Karpas-422 (cell line): ENCODE measurements at regions not wholly inside any gene's neighbourhood (a gene's known extent, or its start where the extent isn't known, plus 50 kb on each side); places are given as distances from the start of the nearest gene placed in this dataset.

Source experiments
- DNase-seq: peaks from one replicate; pipeline ENCODE4 v3.0.0-alpha.2; 2015
- H2AFZ ChIP-seq: fragments of 200-600 bp; sonication (generic); 2 replicates; pipeline ENCODE4 v1.6.1; 2014; ENCODE audit warnings: antibody characterized with exemption, low read length, mixed read lengths
- H3K27ac ChIP-seq: fragments of 200-600 bp; sonication (generic); 2 replicates; pipeline ENCODE4 v1.5.1; 2014; ENCODE audit warnings: mild to moderate bottlenecking, low read length, moderate library complexity
- H3K27me3 ChIP-seq: fragments of 200-600 bp; sonication (generic); 2 replicates; pipeline ENCODE4 v1.6.1; 2014; ENCODE audit warnings: low read length, mixed read lengths
- H3K36me3 ChIP-seq: fragments of 200-600 bp; sonication (generic); 2 replicates; pipeline ENCODE4 v1.6.1; 2014; ENCODE audit warnings: low read length, mixed read lengths; ENCODE audit not compliant: insufficient read depth
- H3K4me1 ChIP-seq: fragments of 200-600 bp; sonication (generic); 2 replicates; pipeline ENCODE4 v1.6.1; 2014; ENCODE audit warnings: mild to moderate bottlenecking, low read length, mixed read lengths
- H3K4me2 ChIP-seq: fragments of 200-600 bp; sonication (generic); 2 replicates; pipeline ENCODE4 v1.6.1; 2014; ENCODE audit warnings: low read length, low read depth, mild to moderate bottlenecking; ENCODE audit not compliant: poor library complexity, severe bottlenecking
- H3K4me3 ChIP-seq: fragments of 200-600 bp; sonication (generic); 2 replicates; pipeline ENCODE4 v1.5.1; 2014; ENCODE audit warnings: mild to moderate bottlenecking, antibody characterized with exemption, low read length, mixed read lengths
- H3K79me2 ChIP-seq: fragments of 200-600 bp; sonication (generic); 2 replicates; pipeline ENCODE4 v1.6.1; 2014; ENCODE audit warnings: mild to moderate bottlenecking, low read length, mixed read lengths
- H3K9ac ChIP-seq: fragments of 200-600 bp; sonication (generic); 2 replicates; pipeline ENCODE4 v1.6.0; 2014; ENCODE audit warnings: low read length
- H3K9me2 ChIP-seq: fragments of 200-600 bp; sonication (generic), shearing (Covaris generic); replicated peaks from 2 replicates; pipeline ENCODE4 v1.6.0; 2014; ENCODE audit warnings: mild to moderate bottlenecking, low read length, moderate library complexity; ENCODE audit not compliant: insufficient read depth
- H3K9me3 ChIP-seq: fragments of 300-700, 200-600 bp; sonication (generic); 2 replicates; pipeline ENCODE4 v1.6.1; 2014; ENCODE audit warnings: low read length, mixed read lengths
- H4K20me1 ChIP-seq: fragments of 200-600 bp; sonication (generic); 2 replicates; pipeline ENCODE4 v1.6.1; 2014; ENCODE audit warnings: mild to moderate bottlenecking, antibody characterized with exemption, low read length, low read depth; ENCODE audit not compliant: insufficient read depth

- no peak for DNase-seq
- no peaks in the 10 kb centered on the region for H3K27me3 ChIP-seq
- no peaks in the 10 kb centered on the region for H3K4me1 ChIP-seq
- no peak overlapping the region for H3K9ac ChIP-seq
- H3K27ac ChIP-seq: no peak overlapping the region
- no peak overlapping the region for H3K4me2 ChIP-seq
- no peaks in the 10 kb centered on the region; the same call in none of the 2 replicates for H3K9me3 ChIP-seq
- 0 out of 2 replicates have a peak, but pooled peaks cover 3% of the 10 kb centered on the region for H3K9me2 ChIP-seq
- no peak overlapping the region for H2AFZ ChIP-seq
- no peaks in the 10 kb centered on the region for H3K36me3 ChIP-seq
- H3K79me2 ChIP-seq: no peaks in the 10 kb centered on the region
- no peak overlapping the region for H3K4me3 ChIP-seq
- H4K20me1 ChIP-seq: no peaks in the 10 kb centered on the region
Observed at GRCh38 chr2:35803126-35803525, 552.5 kb upstream of the CRIM1 start.

- Histone ChIP-seq H3K79me2 (no peaks in the 10 kb centered on the region), H3K27me3 (no peaks in the 10 kb centered on the region), H2AFZ (no peak overlapping the region), H3K36me3 (no peaks in the 10 kb centered on the region), H3K9me3 (peaks cover under 1% of the 10 kb centered on the region; the same call in 1 of the 2 replicates), H3K4me1 (no peaks in the 10 kb centered on the region), H3K9me2 (no peaks in the 10 kb centered on the region), H3K4me2 (no peak overlapping the region), H3K4me3 (no peak overlapping the region), H3K27ac (no peak overlapping the region), H3K9ac (no peak overlapping the region), H4K20me1 (no peaks in the 10 kb centered on the region)
- no peak for DNase-seq
Observed at GRCh38 chr2:35794796-35795450, 560.7 kb upstream of the CRIM1 start.

- no peaks in the 10 kb centered on the region for H3K9me2 ChIP-seq
- H3K4me3 ChIP-seq: no peak overlapping the region
- H3K4me1 ChIP-seq: no peaks in the 10 kb centered on the region
- DNase-seq: no peak
- H2AFZ ChIP-seq: no peak overlapping the region
- no peaks in the 10 kb centered on the region for H4K20me1 ChIP-seq
- H3K36me3 ChIP-seq: no peaks in the 10 kb centered on the region
- no peaks in the 10 kb centered on the region for H3K27me3 ChIP-seq
- H3K9ac ChIP-seq: no peak overlapping the region
- H3K79me2 ChIP-seq: no peaks in the 10 kb centered on the region
- no peak overlapping the region for H3K4me2 ChIP-seq
- H3K27ac ChIP-seq: no peak overlapping the region
- H3K9me3 ChIP-seq: peaks cover 15% of the 10 kb centered on the region
Observed at GRCh38 chr2:35790292-35790691, 565.3 kb upstream of the CRIM1 start.

- no peak for DNase-seq
- no peak overlapping the region for H3K9ac ChIP-seq
- no peaks in the 10 kb centered on the region for H3K4me1 ChIP-seq
- H3K27me3 ChIP-seq: no peaks in the 10 kb centered on the region
- H3K27ac ChIP-seq: no peak overlapping the region
- no peaks in the 10 kb centered on the region for H3K79me2 ChIP-seq
- H2AFZ ChIP-seq: no peak overlapping the region
- H4K20me1 ChIP-seq: no peaks in the 10 kb centered on the region
- H3K4me2 ChIP-seq: no peak overlapping the region
- H3K36me3 ChIP-seq: no peaks in the 10 kb centered on the region
- no peak overlapping the region for H3K4me3 ChIP-seq
- no peaks in the 10 kb centered on the region for H3K9me2 ChIP-seq
- peaks cover 20% of the 10 kb centered on the region for H3K9me3 ChIP-seq
Observed at GRCh38 chr2:35788543-35788942, 567.0 kb upstream of the CRIM1 start.

- Histone ChIP-seq H3K27me3 (no peaks in the 10 kb centered on the region), H2AFZ (no peak overlapping the region)
- no peak for DNase-seq
Observed at GRCh38 chr2:35787302-35788031, 568.1 kb upstream of the CRIM1 start.

GRCh38 chr2:35785564-35785963, 570.0 kb upstream of the CRIM1 start:
- Histone ChIP-seq H3K4me2 (no peak overlapping the region), H3K9me2 (no peaks in the 10 kb centered on the region), H2AFZ (no peak overlapping the region), H3K9me3 (peaks cover 20% of the 10 kb centered on the region), H3K27me3 (no peaks in the 10 kb centered on the region), H4K20me1 (no peaks in the 10 kb centered on the region), H3K79me2 (no peaks in the 10 kb centered on the region), H3K4me3 (no peak overlapping the region), H3K9ac (no peak overlapping the region), H3K4me1 (no peaks in the 10 kb centered on the region), H3K36me3 (no peaks in the 10 kb centered on the region), H3K27ac (no peak overlapping the region)
- no peak for DNase-seq

More at GRCh38 chr2:35787302-35788031, 568.1 kb upstream of the CRIM1 start:
- H3K4me3 ChIP-seq: no peak overlapping the region
- no peak overlapping the region for H3K4me2 ChIP-seq
- H3K36me3 ChIP-seq: no peaks in the 10 kb centered on the region
- H3K4me1 ChIP-seq: no peaks in the 10 kb centered on the region
- H3K79me2 ChIP-seq: no peaks in the 10 kb centered on the region
- H3K27ac ChIP-seq: no peak overlapping the region
- no peak overlapping the region for H3K9ac ChIP-seq
- H3K9me2 ChIP-seq: no peaks in the 10 kb centered on the region
- peaks cover 20% of the 10 kb centered on the region for H3K9me3 ChIP-seq
- H4K20me1 ChIP-seq: no peaks in the 10 kb centered on the region

- H2AFZ ChIP-seq: no peak overlapping the region
- H3K9me2 ChIP-seq: no peaks in the 10 kb centered on the region
- no peak overlapping the region for H3K4me2 ChIP-seq
- no peak overlapping the region for H3K27ac ChIP-seq
- no peaks in the 10 kb centered on the region for H3K4me1 ChIP-seq
- no peaks in the 10 kb centered on the region for H3K27me3 ChIP-seq
- H3K79me2 ChIP-seq: no peaks in the 10 kb centered on the region
- no peak for DNase-seq
- H3K4me3 ChIP-seq: no peak overlapping the region
- H3K36me3 ChIP-seq: no peaks in the 10 kb centered on the region
- no peaks in the 10 kb centered on the region for H4K20me1 ChIP-seq
- H3K9ac ChIP-seq: no peak overlapping the region
- H3K9me3 ChIP-seq: peaks cover 17% of the 10 kb centered on the region
Observed at GRCh38 chr2:35784777-35785176, 570.8 kb upstream of the CRIM1 start.

GRCh38 chr2:35783723-35784122, 571.9 kb upstream of the CRIM1 start:
- Histone ChIP-seq H3K36me3 (no peaks in the 10 kb centered on the region), H3K27me3 (no peaks in the 10 kb centered on the region), H4K20me1 (no peaks in the 10 kb centered on the region), H3K9me2 (no peaks in the 10 kb centered on the region), H3K9ac (no peak overlapping the region), H3K79me2 (no peaks in the 10 kb centered on the region), H3K9me3 (peaks cover 11% of the 10 kb centered on the region), H2AFZ (no peak overlapping the region), H3K4me1 (no peaks in the 10 kb centered on the region), H3K4me2 (no peak overlapping the region), H3K27ac (no peak overlapping the region), H3K4me3 (no peak overlapping the region)
- DNase-seq: no peak
